ENCODE measurements at regions not wholly inside any gene's neighbourhood (a gene's known extent, or its start where the extent isn't known, plus 50 kb on each side); places are given as distances from the start of the nearest gene placed in this dataset.
A peak's percentile ranks its signal among the peaks of the same experiment; 100 is the strongest.

DNA sequence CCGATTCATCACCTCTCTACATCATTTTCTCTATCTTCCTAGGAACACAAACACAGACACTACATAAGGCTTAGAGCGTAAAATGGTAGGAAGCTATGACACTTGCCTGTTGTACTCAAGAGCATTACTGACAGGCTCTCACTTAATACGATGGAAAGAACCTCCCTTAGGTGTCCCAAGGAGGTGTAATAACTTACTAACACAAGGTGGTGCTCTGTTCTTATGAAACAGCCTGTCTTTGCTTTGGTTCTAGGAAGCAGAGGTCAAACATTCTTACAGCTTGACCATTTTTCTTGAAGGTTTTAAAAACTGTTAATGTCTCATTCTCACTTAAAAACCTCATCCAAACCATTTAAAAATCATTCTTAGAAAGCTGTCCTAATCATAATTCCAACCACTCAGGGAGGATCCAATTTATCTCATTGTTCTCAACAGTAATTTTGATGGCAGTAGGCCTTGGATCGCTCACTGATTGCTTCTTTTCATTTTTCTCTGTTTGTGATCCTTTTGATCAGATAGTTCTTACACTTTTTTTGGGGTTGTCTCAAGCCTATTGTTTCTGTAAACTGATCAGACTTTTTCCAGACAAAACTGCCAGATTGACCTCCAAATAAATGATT, 317.8 kb upstream of the AGTR1 start:
- H3K4me3 ChIP-seq: no peak overlapping the region
- 61% methylated on average over 4 of the region's 4 CpGs for WGBS (ENCODE audit: insufficient coverage, low coverage, low lambda C conversion rate, missing lambda C conversion rate)
- intact Hi-C loops (cut with DNase I): no loop called here
- peak; percentile 83 to 95 (median 86) for ATAC-seq
- no peak for DNase-seq
- H3K4me1 ChIP-seq: no peaks in the 10 kb centered on the region
- no peaks in the 10 kb centered on the region for H3K36me3 ChIP-seq
- H3K27me3 ChIP-seq: no peaks in the 10 kb centered on the region
- no peaks in the 10 kb centered on the region for H3K9me3 ChIP-seq
- TF ChIP-seq CTCF (IDR thresholded peaks at IDR 0.05) (peak; percentile 52 to 64 (median 55)), POLR2A (IDR thresholded peaks at IDR 0.05) (no peak)
- H3K27ac ChIP-seq: no peak overlapping the region

DNA sequence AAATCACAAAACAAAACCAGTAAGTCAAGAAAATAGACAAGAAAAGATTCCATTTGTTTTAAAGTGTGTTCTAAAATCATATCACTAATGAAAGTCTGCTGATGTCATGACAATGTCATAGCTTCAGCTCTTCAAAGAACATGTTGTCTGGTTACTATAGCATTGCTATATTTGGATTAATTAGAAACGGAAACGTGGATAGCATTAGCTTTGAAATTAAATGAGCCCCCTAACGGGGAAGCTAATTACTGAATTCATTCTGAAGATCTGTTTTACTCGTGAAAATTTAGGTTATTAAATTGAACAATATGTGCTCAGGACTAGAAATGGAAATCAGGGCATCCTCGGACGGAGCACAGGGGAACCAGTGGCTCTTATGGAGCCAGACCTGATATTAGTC, 316.7 kb upstream of the AGTR1 start:
- Histone ChIP-seq H3K36me3 (no peaks in the 10 kb centered on the region), H3K27me3 (no peaks in the 10 kb centered on the region), H3K4me3 (no peak overlapping the region), H3K27ac (no peak overlapping the region), H3K9me3 (no peaks in the 10 kb centered on the region), H3K4me1 (no peaks in the 10 kb centered on the region)
- 73% methylated on average over 5 of the region's 6 CpGs for WGBS (ENCODE audit: insufficient coverage, low coverage, low lambda C conversion rate, missing lambda C conversion rate)
- no peak for TF ChIP-seq POLR2A (IDR thresholded peaks at IDR 0.05)
- TF ChIP-seq CTCF (IDR thresholded peaks at IDR 0.05): no peak
- ATAC-seq: no peak
- intact Hi-C loops (cut with DNase I): no loop called here
- no peak for DNase-seq

DNA sequence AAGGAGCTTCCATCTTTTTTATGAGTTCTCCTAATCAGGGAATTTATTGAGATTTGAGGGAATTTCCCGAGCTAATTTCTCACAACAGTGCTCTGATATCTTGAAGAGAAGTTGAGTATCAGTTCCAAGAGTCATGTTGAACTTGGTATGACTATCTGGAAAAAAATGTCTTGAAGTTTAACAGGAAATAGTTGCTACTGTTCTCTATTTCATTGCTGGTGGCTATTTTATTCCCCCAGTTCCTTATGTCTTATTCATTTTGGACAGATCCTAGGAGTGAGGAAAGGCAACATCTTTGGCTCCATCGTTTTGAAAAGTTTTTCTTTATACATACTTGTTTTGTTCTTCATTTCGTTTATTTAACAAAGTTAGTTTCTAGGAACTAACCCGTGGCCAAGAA, 307.8 kb upstream of the AGTR1 start:
- Histone ChIP-seq H3K36me3 (no peaks in the 10 kb centered on the region), H3K4me1 (no peaks in the 10 kb centered on the region), H3K27me3 (no peaks in the 10 kb centered on the region), H3K4me3 (no peak overlapping the region), H3K9me3 (no peaks in the 10 kb centered on the region), H3K27ac (no peak overlapping the region)
- 32% methylated on average over 4 of the region's 4 CpGs for WGBS (ENCODE audit: insufficient coverage, low coverage, low lambda C conversion rate, missing lambda C conversion rate)
- no peak for TF ChIP-seq POLR2A (IDR thresholded peaks at IDR 0.05)
- TF ChIP-seq CTCF (IDR thresholded peaks at IDR 0.05): no peak
- DNase-seq (no peak), ATAC-seq (no peak)
- intact Hi-C loops (cut with DNase I): no loop called here

- DNase-seq: no peak
- intact Hi-C loops (cut with DNase I): no loop called here
- Histone ChIP-seq H3K9me3 (no peaks in the 10 kb centered on the region), H3K27ac (no peak overlapping the region), H3K27me3 (no peaks in the 10 kb centered on the region), H3K4me3 (no peak overlapping the region), H3K4me1 (no peaks in the 10 kb centered on the region), H3K36me3 (no peaks in the 10 kb centered on the region)
- ATAC-seq: no peak
- no peak for TF ChIP-seq CTCF (IDR thresholded peaks at IDR 0.05)
- TF ChIP-seq POLR2A (IDR thresholded peaks at IDR 0.05): no peak
Observed at GRCh38 chr3:148395821-148396220, 301.9 kb upstream of the AGTR1 start.

DNA sequence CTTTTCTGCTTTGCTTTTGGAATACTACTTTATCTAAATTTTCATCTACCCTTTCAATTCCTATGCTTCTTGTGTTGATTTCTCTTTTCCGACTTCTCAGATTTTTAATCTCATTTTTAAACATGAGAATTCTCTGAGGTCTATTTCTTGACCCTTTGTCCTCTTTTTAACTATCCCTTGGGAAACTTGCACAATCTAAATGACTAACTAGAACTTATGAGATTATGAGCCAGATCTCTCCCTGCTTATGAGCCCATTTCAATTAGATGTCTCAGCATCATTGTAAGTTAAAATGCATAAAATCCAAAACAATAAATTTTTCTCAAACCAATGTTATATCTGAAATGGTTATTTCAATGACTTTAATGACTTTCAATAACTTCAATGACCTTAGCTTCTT, 296.9 kb upstream of the AGTR1 start:
- no peaks in the 10 kb centered on the region for H3K27me3 ChIP-seq
- no peak overlapping the region for H3K4me3 ChIP-seq
- no peaks in the 10 kb centered on the region for H3K9me3 ChIP-seq
- TF ChIP-seq CTCF (IDR thresholded peaks at IDR 0.05) (no peak), POLR2A (IDR thresholded peaks at IDR 0.05) (no peak)
- WGBS (ENCODE audit: insufficient coverage, low coverage, low lambda C conversion rate, missing lambda C conversion rate): 69% methylated on average over 1 of the region's 1 CpG
- intact Hi-C loops (cut with DNase I): no loop called here
- no peak for ATAC-seq
- H3K36me3 ChIP-seq: no peaks in the 10 kb centered on the region
- DNase-seq: no peak
- no peaks in the 10 kb centered on the region for H3K4me1 ChIP-seq
- H3K27ac ChIP-seq: no peak overlapping the region
